Liver (tissue), 8 donors: ENCODE measurements at regions not wholly inside any gene's neighbourhood (a gene's known extent, or its start where the extent isn't known, plus 50 kb on each side); places are given as distances from the start of the nearest gene placed in this dataset.
"Not testable (repeated sequence)": the region's sequence is repeated elsewhere in the genome, so short reads cannot be mapped to it uniquely, and the experiment has no call there.

Source experiments
- DNase-seq: peaks from one replicate; pipeline ENCODE4 v3.0.0-alpha.2; 2017; ENCODE audit warnings: low spot score
- H3K27ac ChIP-seq, 2 donors: one replicate each; pipeline ENCODE4 v1.7.0; 2013; ENCODE audit warnings: inconsistent platforms in 2 of 2, low read length in 2 of 2, control low read depth in 1 of 2, low read depth in 1 of 2, mild to moderate bottlenecking in 1 of 2
- H3K27me3 ChIP-seq, 4 donors: one replicate each; pipeline versions ENCODE4 v1.6.1 to v1.7.0; 2013; ENCODE audit warnings: low read length in 3 of 4, inconsistent platforms in 1 of 4, mild to moderate bottlenecking in 1 of 4, moderate library complexity in 1 of 4; ENCODE audit not compliant: control insufficient read depth in 4 of 4, insufficient read depth in 4 of 4
- H3K36me3 ChIP-seq, 4 donors: one replicate each; pipeline versions ENCODE4 v1.6.1 to v1.7.0; 2013; ENCODE audit warnings: low read length in 3 of 4, mild to moderate bottlenecking in 3 of 4, low read depth in 1 of 4, moderate library complexity in 1 of 4; ENCODE audit not compliant: control insufficient read depth in 4 of 4, insufficient read depth in 3 of 4
- H3K4me1 ChIP-seq, 4 donors: one replicate each; pipeline versions ENCODE4 v1.6.1 to v1.7.0; 2013; ENCODE audit warnings: low read length in 3 of 4, mild to moderate bottlenecking in 3 of 4, moderate library complexity in 1 of 4; ENCODE audit not compliant: control insufficient read depth in 4 of 4, insufficient read depth in 4 of 4
- H3K4me3 ChIP-seq, 3 donors: one replicate each; pipeline versions ENCODE4 v1.6.1 to v1.7.0; 2013; ENCODE audit warnings: low read length in 3 of 3, control low read depth in 1 of 3, low read depth in 1 of 3, mild to moderate bottlenecking in 1 of 3
- H3K9ac ChIP-seq, 2 donors: one replicate each; pipeline ENCODE4 v1.7.0; 2013; ENCODE audit warnings: low read length in 2 of 2, mild to moderate bottlenecking in 2 of 2, moderate library complexity in 2 of 2, control low read depth in 1 of 2, low read depth in 1 of 2
- H3K9me3 ChIP-seq, 4 donors: one replicate each; pipeline versions ENCODE4 v1.6.1 to v1.7.0; 2013; ENCODE audit warnings: low read length in 3 of 4; ENCODE audit not compliant: control insufficient read depth in 4 of 4
- EGR1 ChIP-seq, 2 donors: IDR thresholded peaks; 2 replicates each; pipeline ENCODE4 v1.6.1; 2016 to 2018; ENCODE audit warnings: antibody characterized with exemption in 2 of 2, low read depth in 2 of 2
- GABPA ChIP-seq, 2 donors: IDR thresholded peaks in 1 of 2; conservative IDR thresholded peaks in 1 of 2; 2 replicates each; pipeline ENCODE4 v1.6.1; 2016; ENCODE audit warnings: antibody characterized with exemption in 2 of 2, mild to moderate bottlenecking in 1 of 2, moderate library complexity in 1 of 2
- HNF4A ChIP-seq, 2 donors: conservative IDR thresholded peaks; 2 replicates each; pipeline ENCODE4 v1.6.1; 2016; ENCODE audit warnings: antibody characterized with exemption in 2 of 2, mild to moderate bottlenecking in 2 of 2
- HNF4G ChIP-seq: IDR thresholded peaks from 2 replicates; pipeline ENCODE4 v1.6.1; 2016; ENCODE audit warnings: antibody characterized with exemption
- JUND ChIP-seq, 2 donors: IDR thresholded peaks; 2 replicates each; pipeline ENCODE4 v1.6.1; 2016; ENCODE audit warnings: antibody characterized with exemption in 2 of 2
- NR2F2 ChIP-seq: IDR thresholded peaks from 2 replicates; pipeline ENCODE4 v1.6.1; 2016; ENCODE audit warnings: antibody characterized with exemption
- RAD21 ChIP-seq, 2 donors: IDR thresholded peaks; 2 replicates each; pipeline ENCODE4 v1.6.1; 2016; ENCODE audit warnings: antibody characterized with exemption in 2 of 2, mild to moderate bottlenecking in 2 of 2
- RXRA ChIP-seq, 2 donors: IDR thresholded peaks; 2 replicates each; pipeline ENCODE4 v1.6.1; 2017 to 2018; ENCODE audit warnings: antibody characterized with exemption in 2 of 2, mild to moderate bottlenecking in 1 of 2
- SP1 ChIP-seq: IDR thresholded peaks from 2 replicates; pipeline ENCODE4 v1.6.1; 2018; ENCODE audit warnings: antibody characterized with exemption, mild to moderate bottlenecking
- YY1 ChIP-seq: IDR thresholded peaks from 2 replicates; pipeline ENCODE4 v1.6.1; 2016; ENCODE audit warnings: antibody characterized with exemption, mild to moderate bottlenecking
- WGBS: extraction: QIAGEN DNeasy Blood & Tissue Kit; methylation state at CpG from one replicate; pipeline ENCODE4 v1.1.7; 2013; 5-methylcytosine and 5-hydroxymethylcytosine counted together
- TF ChIP-seq, protein P1 (sequence below): IDR thresholded peaks from 2 replicates; pipeline ENCODE4 v1.6.1; 2016; ENCODE audit warnings: antibody characterized with exemption
- TF ChIP-seq, protein P2 (sequence below): IDR thresholded peaks from 2 replicates; pipeline ENCODE4 v1.6.1; 2016; ENCODE audit warnings: antibody characterized with exemption
- TF ChIP-seq, protein P3 (sequence below): fragments of 150-350 bp; IDR thresholded peaks from 2 replicates; pipeline ENCODE4 v1.5.1; 2017; ENCODE audit warnings: improper control_type of control experiment, low read depth, low read length; ENCODE audit not compliant: missing input control
- donor health status: healthy.
- donor health status: healthy.
- donor health status: healthy.
- donor health status: healthy.
- donor health status: healthy.

DNA sequence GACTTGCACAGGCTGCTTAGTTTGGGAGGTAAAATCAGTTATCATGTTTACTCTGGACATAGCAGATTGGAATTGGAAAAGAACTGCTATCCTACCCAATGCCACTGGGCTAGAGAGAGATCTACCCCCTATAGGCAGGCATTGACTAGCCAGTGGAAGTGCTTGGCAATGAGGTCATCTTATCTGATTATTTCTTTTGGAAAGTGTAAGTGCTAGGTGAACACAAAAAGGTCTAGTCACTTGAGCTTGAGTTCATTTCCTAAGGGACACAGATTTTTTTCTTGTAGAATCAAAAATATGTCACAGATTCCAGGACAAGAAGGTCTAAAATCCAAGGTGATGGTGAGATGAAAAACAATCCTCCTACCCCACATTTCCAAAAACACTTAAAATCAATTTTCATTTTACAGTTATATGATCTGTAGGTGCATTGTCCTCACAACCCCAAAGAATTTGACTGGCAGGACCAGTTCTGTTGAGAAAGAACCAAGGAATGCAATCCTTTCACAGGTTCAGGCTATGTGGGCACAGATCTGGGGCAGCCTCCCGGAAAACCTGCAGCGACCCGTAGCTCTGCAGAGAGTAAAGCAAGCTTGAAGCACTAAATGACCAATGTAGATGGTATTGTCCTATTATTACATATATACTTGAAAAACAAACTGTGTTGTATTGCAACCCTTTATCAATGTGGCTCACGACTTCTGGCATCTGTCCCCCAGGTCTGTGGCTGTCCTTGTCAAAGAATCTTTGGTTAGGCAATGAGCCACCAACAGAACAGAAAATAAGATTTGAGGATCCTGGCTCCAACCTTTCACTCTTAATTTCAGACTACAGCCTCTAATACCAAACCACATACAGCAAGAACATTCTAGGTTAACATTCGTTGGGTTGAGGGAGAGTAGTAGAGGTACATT is 67.3 kb upstream of the ADTRP start:
- no peak overlapping the region for H3K27ac ChIP-seq
- no peak for DNase-seq
- H3K9ac ChIP-seq, result no peak overlapping the region
- H3K36me3 ChIP-seq, result no peaks in the 10 kb centered on the region
- no peaks in the 10 kb centered on the region for H3K9me3 ChIP-seq
- H3K4me1 ChIP-seq, result peaks cover 0 to 13% (median 6%) of the 10 kb centered on the region in 4 donors
- WGBS, result 79% methylated on average over 5 of the region's 5 CpGs
- no peak overlapping the region for H3K4me3 ChIP-seq
- H3K27me3 ChIP-seq, result no peaks in the 10 kb centered on the region
- TF ChIP-seq HNF4A (conservative IDR thresholded peaks at IDR 0.05) (no peak), RXRA (IDR thresholded peaks at IDR 0.05) (no peak), NR2F2 (no peak)

DNA sequence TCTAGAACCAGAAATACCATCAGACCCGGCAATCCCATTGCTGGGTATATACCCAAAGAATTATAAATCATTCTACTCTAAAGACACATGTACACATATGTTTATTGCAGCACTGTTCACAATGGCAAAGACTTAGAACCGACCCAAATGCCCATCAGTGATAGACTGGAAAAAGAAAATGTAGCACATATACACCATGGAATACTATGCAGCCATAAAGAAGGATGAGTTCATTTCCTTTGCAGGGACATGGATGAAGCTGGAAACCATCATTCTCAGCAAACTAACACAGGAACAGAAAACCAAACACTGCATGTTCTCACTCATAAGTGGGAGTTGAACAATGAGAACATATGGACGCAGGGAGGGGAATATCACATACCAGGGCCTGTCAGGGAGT is 64.2 kb upstream of the ADTRP start:
- H3K4me3 ChIP-seq, H3K9ac ChIP-seq, DNase-seq, H3K36me3 ChIP-seq, H3K27ac ChIP-seq, H3K4me1 ChIP-seq, H3K9me3 ChIP-seq, H3K27me3 ChIP-seq: not testable (repeated sequence)
- 99% methylated on average over 3 of the region's 3 CpGs for WGBS

DNA sequence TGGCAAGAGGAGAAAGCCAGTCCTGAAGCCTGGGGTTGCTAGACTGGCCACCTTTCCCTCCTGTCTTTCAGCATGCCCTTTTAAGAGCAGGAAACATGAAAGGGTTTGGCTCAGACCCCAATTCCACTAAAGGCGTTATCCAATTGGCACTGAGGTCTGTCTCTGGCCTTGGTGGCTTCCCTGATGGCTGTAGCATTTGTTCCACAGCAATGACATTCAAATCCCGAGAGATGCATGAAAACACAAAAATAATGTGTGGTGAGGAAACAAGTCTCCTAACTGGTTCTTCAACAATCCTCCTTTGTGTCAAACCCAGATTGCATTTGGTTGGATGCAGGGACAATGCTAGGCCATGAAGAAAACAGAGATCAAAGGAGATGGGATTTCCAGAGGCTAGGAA is 56.5 kb upstream of the ADTRP start:
- H3K4me3 ChIP-seq, result no peak overlapping the region
- no peak overlapping the region for H3K27ac ChIP-seq
- WGBS, result 58% methylated on average over 2 of the region's 2 CpGs
- H3K36me3 ChIP-seq, result no peaks in the 10 kb centered on the region
- H3K9ac ChIP-seq, result no peak overlapping the region
- DNase-seq, result no peak
- H3K9me3 ChIP-seq, result no peaks in the 10 kb centered on the region
- no peak for TF ChIP-seq RAD21 (IDR thresholded peaks at IDR 0.05)
- TF ChIP-seq, protein P1, sequence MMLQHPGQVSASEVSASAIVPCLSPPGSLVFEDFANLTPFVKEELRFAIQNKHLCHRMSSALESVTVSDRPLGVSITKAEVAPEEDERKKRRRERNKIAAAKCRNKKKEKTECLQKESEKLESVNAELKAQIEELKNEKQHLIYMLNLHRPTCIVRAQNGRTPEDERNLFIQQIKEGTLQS, result no peak
- no peak for TF ChIP-seq JUND (IDR thresholded peaks at IDR 0.05)
- no peak for TF ChIP-seq GABPA (IDR thresholded peaks at IDR 0.05 in 1 of 2, conservative IDR thresholded peaks at IDR 0.05 in 1 of 2)
- TF ChIP-seq RXRA (IDR thresholded peaks at IDR 0.05), result no peak
- TF ChIP-seq, protein P2, sequence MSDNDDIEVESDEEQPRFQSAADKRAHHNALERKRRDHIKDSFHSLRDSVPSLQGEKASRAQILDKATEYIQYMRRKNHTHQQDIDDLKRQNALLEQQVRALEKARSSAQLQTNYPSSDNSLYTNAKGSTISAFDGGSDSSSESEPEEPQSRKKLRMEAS, result no peak
- H3K4me1 ChIP-seq, result peaks cover 0 to 18% (median 4%) of the 10 kb centered on the region in 4 donors
- no peaks in the 10 kb centered on the region for H3K27me3 ChIP-seq

DNA sequence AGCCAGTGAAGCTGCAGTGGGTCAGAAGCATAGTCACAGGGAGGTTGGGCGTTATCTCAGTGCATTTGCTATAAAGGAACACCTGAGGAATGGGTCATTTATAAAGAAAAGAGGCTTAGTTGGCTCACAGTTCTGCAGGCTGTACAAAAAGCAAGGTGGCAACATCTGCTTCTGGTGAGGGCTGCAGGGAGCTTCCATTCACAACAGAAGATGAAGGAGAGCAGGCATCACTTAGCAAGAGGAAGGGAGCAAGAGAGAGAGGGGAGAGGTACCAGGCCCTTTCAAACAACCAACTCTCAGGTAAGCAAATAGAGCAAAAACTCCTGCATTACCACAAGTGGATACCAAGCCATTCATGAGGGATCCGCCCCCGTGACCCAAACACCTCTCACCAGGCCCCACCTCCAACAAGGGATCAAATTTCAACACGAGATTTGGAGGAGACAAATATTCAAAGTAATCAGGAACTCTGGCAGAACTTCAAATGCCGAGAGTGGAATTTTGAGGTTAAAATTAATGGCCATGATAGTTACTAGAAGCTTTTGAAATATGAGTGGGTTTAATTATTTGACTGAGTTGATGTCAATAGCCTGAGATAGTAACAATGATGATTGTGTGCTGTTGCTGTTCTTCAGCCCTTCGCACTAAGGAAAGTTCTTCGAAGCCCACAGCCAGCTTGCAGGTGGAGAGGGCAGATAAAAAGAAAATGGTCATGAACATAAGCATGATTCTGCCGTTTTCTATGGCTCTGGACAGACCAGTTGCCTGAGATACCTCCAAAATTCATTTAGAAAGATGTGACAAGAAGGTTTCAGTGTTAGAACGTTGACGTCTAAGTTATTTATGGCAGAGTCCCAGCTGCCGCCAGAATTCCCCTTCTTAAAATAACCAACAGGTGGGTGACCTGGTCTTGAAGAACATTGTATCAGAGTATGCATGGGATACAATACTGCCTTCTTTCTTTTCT is 55.3 kb upstream of the ADTRP start:
- Histone ChIP-seq H3K9me3 (no peaks in the 10 kb centered on the region), H3K27me3 (no peaks in the 10 kb centered on the region), H3K36me3 (no peaks in the 10 kb centered on the region), H3K4me1 (peaks cover 0 to 18% (median 4%) of the 10 kb centered on the region in 4 donors), H3K27ac (peak overlapping the region in 1 of 2 donors; percentile 68), H3K9ac (no peak overlapping the region), H3K4me3 (no peak overlapping the region)
- WGBS, result 60% methylated on average over 11 of the region's 11 CpGs
- no peak for DNase-seq
- no peak for TF ChIP-seq YY1
- TF ChIP-seq, protein P3, sequence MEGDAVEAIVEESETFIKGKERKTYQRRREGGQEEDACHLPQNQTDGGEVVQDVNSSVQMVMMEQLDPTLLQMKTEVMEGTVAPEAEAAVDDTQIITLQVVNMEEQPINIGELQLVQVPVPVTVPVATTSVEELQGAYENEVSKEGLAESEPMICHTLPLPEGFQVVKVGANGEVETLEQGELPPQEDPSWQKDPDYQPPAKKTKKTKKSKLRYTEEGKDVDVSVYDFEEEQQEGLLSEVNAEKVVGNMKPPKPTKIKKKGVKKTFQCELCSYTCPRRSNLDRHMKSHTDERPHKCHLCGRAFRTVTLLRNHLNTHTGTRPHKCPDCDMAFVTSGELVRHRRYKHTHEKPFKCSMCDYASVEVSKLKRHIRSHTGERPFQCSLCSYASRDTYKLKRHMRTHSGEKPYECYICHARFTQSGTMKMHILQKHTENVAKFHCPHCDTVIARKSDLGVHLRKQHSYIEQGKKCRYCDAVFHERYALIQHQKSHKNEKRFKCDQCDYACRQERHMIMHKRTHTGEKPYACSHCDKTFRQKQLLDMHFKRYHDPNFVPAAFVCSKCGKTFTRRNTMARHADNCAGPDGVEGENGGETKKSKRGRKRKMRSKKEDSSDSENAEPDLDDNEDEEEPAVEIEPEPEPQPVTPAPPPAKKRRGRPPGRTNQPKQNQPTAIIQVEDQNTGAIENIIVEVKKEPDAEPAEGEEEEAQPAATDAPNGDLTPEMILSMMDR, result no peak
- TF ChIP-seq, protein P2, result peak; percentile 27
- no peak for TF ChIP-seq HNF4G
- TF ChIP-seq SP1, result peak; percentile 10
- no peak for TF ChIP-seq GABPA (IDR thresholded peaks at IDR 0.05 in 1 of 2, conservative IDR thresholded peaks at IDR 0.05 in 1 of 2)
- TF ChIP-seq NR2F2, result no peak
- TF ChIP-seq, protein P1, result no peak
- TF ChIP-seq EGR1 (IDR thresholded peaks at IDR 0.05; ENCODE audit: low read depth in 2 of 2), result no peak
- TF ChIP-seq HNF4A (conservative IDR thresholded peaks at IDR 0.05), result peak; percentile 21 to 37
- TF ChIP-seq JUND (IDR thresholded peaks at IDR 0.05), result no peak
